Cardiac muscle cell (in vitro differentiated cells and primary cell): ENCODE measurements at regions not wholly inside any gene's neighbourhood (a gene's known extent, or its start where the extent isn't known, plus 50 kb on each side); places are given as distances from the start of the nearest gene placed in this dataset.

Source experiments
- DNase-seq, 2 donors: peaks; one replicate each; pipeline versions ENCODE4 v3.0.0 to v3.0.0-alpha.2; 2010 to 2017; ENCODE audit warnings: low read depth in 1 of 2, low spot score in 1 of 2
- H3K27ac ChIP-seq: fragments of 200-600 bp; sonication (generic); 2 replicates; pipeline ENCODE4 v1.5.1; 2016
- H3K27me3 ChIP-seq: fragments of 200-600 bp; sonication (generic); 2 replicates; pipeline ENCODE4 v1.6.0; 2016; ENCODE audit warnings: control low read depth
- H3K36me3 ChIP-seq: fragments of 200-600 bp; sonication (generic); 2 replicates; pipeline ENCODE4 v1.5.1; 2016; ENCODE audit warnings: control low read depth
- H3K4me1 ChIP-seq: fragments of 200-600 bp; sonication (generic); 2 replicates; pipeline ENCODE4 v1.8.1; 2017; ENCODE audit warnings: low read depth, mild to moderate bottlenecking, mixed run types
- H3K4me3 ChIP-seq: fragments of 200-600 bp; sonication (generic); 2 replicates; pipeline ENCODE4 v1.5.1; 2016; ENCODE audit warnings: mild to moderate bottlenecking
- H3K9me3 ChIP-seq: fragments of 200-600 bp; sonication (generic); 2 replicates; pipeline ENCODE4 v1.5.1; 2017; ENCODE audit warnings: low read depth, mild to moderate bottlenecking, control low read depth
- TF ChIP-seq, protein P1 (sequence below): IDR thresholded peaks from 2 replicates; pipeline ENCODE4 v1.5.1; 2012; ENCODE audit warnings: low read depth, mild to moderate bottlenecking, low read length

GRCh38 chr7:85703251-85704010, 516.6 kb upstream of the SEMA3D start:
- H3K4me1 ChIP-seq = no peaks in the 10 kb centered on the region
- TF ChIP-seq, protein P1, sequence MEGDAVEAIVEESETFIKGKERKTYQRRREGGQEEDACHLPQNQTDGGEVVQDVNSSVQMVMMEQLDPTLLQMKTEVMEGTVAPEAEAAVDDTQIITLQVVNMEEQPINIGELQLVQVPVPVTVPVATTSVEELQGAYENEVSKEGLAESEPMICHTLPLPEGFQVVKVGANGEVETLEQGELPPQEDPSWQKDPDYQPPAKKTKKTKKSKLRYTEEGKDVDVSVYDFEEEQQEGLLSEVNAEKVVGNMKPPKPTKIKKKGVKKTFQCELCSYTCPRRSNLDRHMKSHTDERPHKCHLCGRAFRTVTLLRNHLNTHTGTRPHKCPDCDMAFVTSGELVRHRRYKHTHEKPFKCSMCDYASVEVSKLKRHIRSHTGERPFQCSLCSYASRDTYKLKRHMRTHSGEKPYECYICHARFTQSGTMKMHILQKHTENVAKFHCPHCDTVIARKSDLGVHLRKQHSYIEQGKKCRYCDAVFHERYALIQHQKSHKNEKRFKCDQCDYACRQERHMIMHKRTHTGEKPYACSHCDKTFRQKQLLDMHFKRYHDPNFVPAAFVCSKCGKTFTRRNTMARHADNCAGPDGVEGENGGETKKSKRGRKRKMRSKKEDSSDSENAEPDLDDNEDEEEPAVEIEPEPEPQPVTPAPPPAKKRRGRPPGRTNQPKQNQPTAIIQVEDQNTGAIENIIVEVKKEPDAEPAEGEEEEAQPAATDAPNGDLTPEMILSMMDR = no peak
- H3K27ac ChIP-seq = no peak overlapping the region
- no peaks in the 10 kb centered on the region for H3K27me3 ChIP-seq
- no peaks in the 10 kb centered on the region for H3K36me3 ChIP-seq
- H3K9me3 ChIP-seq = no peaks in the 10 kb centered on the region
- H3K4me3 ChIP-seq = no peak overlapping the region
- DNase-seq = no peak

GRCh38 chr7:85702348-85702747, 515.5 kb upstream of the SEMA3D start:
- no peaks in the 10 kb centered on the region for H3K36me3 ChIP-seq
- no peak for DNase-seq
- H3K4me3 ChIP-seq = no peak overlapping the region
- H3K27ac ChIP-seq = no peak overlapping the region
- no peaks in the 10 kb centered on the region for H3K9me3 ChIP-seq
- H3K27me3 ChIP-seq = no peaks in the 10 kb centered on the region
- TF ChIP-seq, protein P1 = no peak
- H3K4me1 ChIP-seq = no peaks in the 10 kb centered on the region

DNA sequence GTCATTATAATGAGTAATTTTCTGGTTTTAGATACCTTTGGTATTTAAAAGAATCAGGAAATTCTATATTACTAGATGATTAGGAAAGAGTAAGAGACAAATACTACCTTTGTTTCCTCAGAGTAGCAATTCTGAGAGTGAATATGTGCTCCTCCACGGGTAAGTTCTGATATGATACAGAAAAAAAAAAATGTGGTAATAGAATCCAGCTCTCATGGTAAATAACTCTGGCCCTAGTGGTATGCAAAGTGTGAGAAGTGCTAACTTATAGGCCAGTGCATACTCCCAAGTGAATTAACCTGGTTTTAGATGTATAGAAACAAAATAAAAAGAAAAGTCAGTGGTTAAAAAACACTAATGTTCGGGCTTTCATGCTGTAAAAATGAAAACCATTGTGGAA, 512.6 kb upstream of the SEMA3D start:
- Histone ChIP-seq H3K36me3 (no peaks in the 10 kb centered on the region), H3K27me3 (no peaks in the 10 kb centered on the region), H3K4me1 (no peaks in the 10 kb centered on the region), H3K27ac (no peak overlapping the region), H3K9me3 (no peaks in the 10 kb centered on the region), H3K4me3 (no peak overlapping the region)
- DNase-seq = no peak
- TF ChIP-seq, protein P1 = no peak

- Histone ChIP-seq H3K36me3 (no peaks in the 10 kb centered on the region), H3K27me3 (no peaks in the 10 kb centered on the region), H3K4me3 (no peak overlapping the region), H3K4me1 (no peaks in the 10 kb centered on the region), H3K9me3 (no peaks in the 10 kb centered on the region), H3K27ac (no peak overlapping the region)
- TF ChIP-seq, protein P1 = no peak
- DNase-seq = peak in 1 of 2 donors; percentile 23
These were observed 508.7 kb upstream of the SEMA3D start for GRCh38 chr7:85695533-85695932.

DNA sequence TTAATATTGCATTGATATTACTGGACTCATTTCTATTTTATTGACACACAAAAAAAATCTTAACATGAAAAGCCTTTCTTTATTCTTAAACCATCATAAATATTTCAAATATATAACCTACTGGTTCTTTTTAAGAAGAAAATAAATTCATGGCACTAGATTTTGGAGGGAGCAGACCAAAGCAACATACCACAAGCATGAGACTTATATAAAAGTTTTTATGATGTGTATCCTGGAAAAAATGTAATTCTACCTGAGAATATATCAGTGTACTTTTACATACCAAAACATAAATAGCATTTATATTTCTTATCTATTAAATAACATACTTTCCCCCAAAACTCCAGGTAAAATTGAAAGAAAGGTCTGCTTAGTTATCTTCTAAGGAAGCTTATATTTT, 508.2 kb upstream of the SEMA3D start:
- DNase-seq = no peak
- H3K36me3 ChIP-seq = no peaks in the 10 kb centered on the region
- TF ChIP-seq, protein P1 = no peak
- no peaks in the 10 kb centered on the region for H3K4me1 ChIP-seq
- H3K27ac ChIP-seq = no peak overlapping the region
- H3K27me3 ChIP-seq = no peaks in the 10 kb centered on the region
- H3K4me3 ChIP-seq = no peak overlapping the region
- H3K9me3 ChIP-seq = no peaks in the 10 kb centered on the region
